ENCODE measurements at regions not wholly inside any gene's neighbourhood (a gene's known extent, or its start where the extent isn't known, plus 50 kb on each side); places are given as distances from the start of the nearest gene placed in this dataset.

- no peak overlapping the region for H3K27ac ChIP-seq (ENCODE audit: insufficient read depth in 1 of 2, low read depth in 1 of 2, low read length in 2 of 2, poor library complexity in 1 of 2, severe bottlenecking in 2 of 2)
- DNase-seq = no peak
- ChIA-PET CTCF (no interaction called here), POLR2A (interaction anchor here (0.6 kb wide), 1 partner anchor 1232 kb away, joined by 3 read pairs; no protein-coding TSS in a partner anchor)
- no peaks in the 10 kb centered on the region for H3K36me3 ChIP-seq (ENCODE audit: control insufficient read depth in 4 of 4, insufficient read depth in 4 of 4, low read length in 3 of 4)
- 100% methylated on average over 2 of the region's 2 CpGs for WGBS (ENCODE audit: insufficient coverage)
- H3K9me3 ChIP-seq (ENCODE audit: control extremely low read depth in 1 of 5, control insufficient read depth in 4 of 5, insufficient read depth in 2 of 5, low read depth in 1 of 5, low read length in 4 of 5) = no peaks in the 10 kb centered on the region
- no peaks in the 10 kb centered on the region for H3K4me1 ChIP-seq (ENCODE audit: control extremely low read depth in 1 of 4, control insufficient read depth in 4 of 4, insufficient read depth in 4 of 4, low read length in 3 of 4)
- H3K4me3 ChIP-seq (ENCODE audit: control insufficient read depth in 1 of 7, extremely low read depth in 1 of 7, insufficient read depth in 4 of 7, low read depth in 2 of 7, low read length in 6 of 7) = no peak overlapping the region
- H3K27me3 ChIP-seq (replicated peaks in 2 of 5; ENCODE audit: control insufficient read depth in 4 of 5, insufficient read depth in 5 of 5, low read length in 4 of 5) = no peaks in the 10 kb centered on the region
Measured at GRCh38 chr4:29970626-29971025, 749.5 kb upstream of the PCDH7 start.

DNA sequence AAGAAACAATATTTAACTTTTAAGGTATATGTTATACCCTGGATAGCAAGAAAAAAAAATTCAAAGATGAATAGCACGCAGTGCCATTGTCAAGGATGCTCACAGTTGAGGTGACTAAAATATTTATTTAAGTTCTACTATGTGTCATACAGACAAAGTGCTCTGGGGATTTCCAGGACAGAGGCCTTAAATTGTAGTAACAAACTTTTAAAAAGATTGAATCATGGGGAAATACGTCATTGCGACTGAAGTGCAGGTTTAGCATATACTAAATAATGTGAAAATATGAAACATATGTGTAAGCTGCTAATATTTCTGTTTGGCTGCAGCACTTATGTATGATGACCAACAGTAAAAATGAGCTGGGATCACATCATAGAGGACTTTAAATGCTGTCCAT is 748.0 kb upstream of the PCDH7 start:
- no peak overlapping the region for H3K4me3 ChIP-seq (ENCODE audit: control insufficient read depth in 1 of 7, extremely low read depth in 1 of 7, insufficient read depth in 4 of 7, low read depth in 2 of 7, low read length in 6 of 7)
- ChIA-PET CTCF (no interaction called here), POLR2A (no interaction called here)
- no peaks in the 10 kb centered on the region for H3K4me1 ChIP-seq (ENCODE audit: control extremely low read depth in 1 of 4, control insufficient read depth in 4 of 4, insufficient read depth in 4 of 4, low read length in 3 of 4)
- H3K36me3 ChIP-seq (ENCODE audit: control insufficient read depth in 4 of 4, insufficient read depth in 4 of 4, low read length in 3 of 4) = no peaks in the 10 kb centered on the region
- no peaks in the 10 kb centered on the region for H3K27me3 ChIP-seq (replicated peaks in 2 of 5; ENCODE audit: control insufficient read depth in 4 of 5, insufficient read depth in 5 of 5, low read length in 4 of 5)
- WGBS (ENCODE audit: insufficient coverage) = 92% methylated on average over 2 of the region's 3 CpGs
- no peak overlapping the region for H3K27ac ChIP-seq (ENCODE audit: insufficient read depth in 1 of 2, low read depth in 1 of 2, low read length in 2 of 2, poor library complexity in 1 of 2, severe bottlenecking in 2 of 2)
- no peak for DNase-seq
- no peaks in the 10 kb centered on the region for H3K9me3 ChIP-seq (ENCODE audit: control extremely low read depth in 1 of 5, control insufficient read depth in 4 of 5, insufficient read depth in 2 of 5, low read depth in 1 of 5, low read length in 4 of 5)

- no peak for DNase-seq
- Histone ChIP-seq H3K36me3 (ENCODE audit: control insufficient read depth in 4 of 4, insufficient read depth in 4 of 4, low read length in 3 of 4) (no peaks in the 10 kb centered on the region), H3K4me1 (ENCODE audit: control extremely low read depth in 1 of 4, control insufficient read depth in 4 of 4, insufficient read depth in 4 of 4, low read length in 3 of 4) (no peaks in the 10 kb centered on the region), H3K4me3 (ENCODE audit: control insufficient read depth in 1 of 7, extremely low read depth in 1 of 7, insufficient read depth in 4 of 7, low read depth in 2 of 7, low read length in 6 of 7) (no peak overlapping the region), H3K27ac (ENCODE audit: insufficient read depth in 1 of 2, low read depth in 1 of 2, low read length in 2 of 2, poor library complexity in 1 of 2, severe bottlenecking in 2 of 2) (no peak overlapping the region), H3K27me3 (replicated peaks in 2 of 5; ENCODE audit: control insufficient read depth in 4 of 5, insufficient read depth in 5 of 5, low read length in 4 of 5) (no peaks in the 10 kb centered on the region), H3K9me3 (ENCODE audit: control extremely low read depth in 1 of 5, control insufficient read depth in 4 of 5, insufficient read depth in 2 of 5, low read depth in 1 of 5, low read length in 4 of 5) (no peaks in the 10 kb centered on the region)
- CTCF ChIA-PET = no interaction called here
- POLR2A ChIA-PET = no interaction called here
- WGBS (ENCODE audit: insufficient coverage) = 87% methylated on average over 2 of the region's 3 CpGs
Measured at GRCh38 chr4:29983890-29984289, 736.3 kb upstream of the PCDH7 start.

DNA sequence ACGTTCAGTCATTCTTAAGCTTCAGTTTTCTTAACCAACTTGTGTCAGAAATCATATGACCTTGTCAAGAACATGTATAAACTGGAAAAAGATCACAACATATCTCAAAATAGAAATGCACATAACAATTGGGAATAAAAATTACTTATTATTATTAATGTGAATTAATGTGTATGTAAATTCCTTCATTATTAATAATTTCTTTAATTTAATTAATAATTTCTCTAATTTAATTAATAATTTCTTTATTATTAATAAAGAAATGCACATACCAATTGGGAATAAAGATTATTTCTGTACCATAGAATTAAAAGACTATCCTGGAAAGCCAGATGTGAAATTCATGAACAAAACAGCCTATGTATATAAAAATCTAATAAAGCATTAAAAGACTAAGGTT is 718.5 kb upstream of the PCDH7 start:
- POLR2A ChIA-PET = no interaction called here
- H3K4me1 ChIP-seq (ENCODE audit: control extremely low read depth in 1 of 4, control insufficient read depth in 4 of 4, insufficient read depth in 4 of 4, low read length in 3 of 4) = no peaks in the 10 kb centered on the region
- H3K4me3 ChIP-seq (ENCODE audit: control insufficient read depth in 1 of 7, extremely low read depth in 1 of 7, insufficient read depth in 4 of 7, low read depth in 2 of 7, low read length in 6 of 7) = no peak overlapping the region
- no CpG with 5 or more reads among the region's 1 CpG for WGBS (ENCODE audit: insufficient coverage)
- no peak overlapping the region for H3K27ac ChIP-seq (ENCODE audit: insufficient read depth in 1 of 2, low read depth in 1 of 2, low read length in 2 of 2, poor library complexity in 1 of 2, severe bottlenecking in 2 of 2)
- no peaks in the 10 kb centered on the region for H3K36me3 ChIP-seq (ENCODE audit: control insufficient read depth in 4 of 4, insufficient read depth in 4 of 4, low read length in 3 of 4)
- H3K27me3 ChIP-seq (replicated peaks in 2 of 5; ENCODE audit: control insufficient read depth in 4 of 5, insufficient read depth in 5 of 5, low read length in 4 of 5) = no peaks in the 10 kb centered on the region
- no peaks in the 10 kb centered on the region for H3K9me3 ChIP-seq (ENCODE audit: control extremely low read depth in 1 of 5, control insufficient read depth in 4 of 5, insufficient read depth in 2 of 5, low read depth in 1 of 5, low read length in 4 of 5)
- CTCF ChIA-PET = no interaction called here
- DNase-seq = no peak

- DNase-seq = no peak
- POLR2A ChIA-PET = no interaction called here
- Histone ChIP-seq H3K27ac (ENCODE audit: insufficient read depth in 1 of 2, low read depth in 1 of 2, low read length in 2 of 2, poor library complexity in 1 of 2, severe bottlenecking in 2 of 2) (no peak overlapping the region), H3K27me3 (replicated peaks in 2 of 5; ENCODE audit: control insufficient read depth in 4 of 5, insufficient read depth in 5 of 5, low read length in 4 of 5) (no peaks in the 10 kb centered on the region), H3K9me3 (ENCODE audit: control extremely low read depth in 1 of 5, control insufficient read depth in 4 of 5, insufficient read depth in 2 of 5, low read depth in 1 of 5, low read length in 4 of 5) (no peaks in the 10 kb centered on the region), H3K4me1 (ENCODE audit: control extremely low read depth in 1 of 4, control insufficient read depth in 4 of 4, insufficient read depth in 4 of 4, low read length in 3 of 4) (no peaks in the 10 kb centered on the region), H3K4me3 (ENCODE audit: control insufficient read depth in 1 of 7, extremely low read depth in 1 of 7, insufficient read depth in 4 of 7, low read depth in 2 of 7, low read length in 6 of 7) (no peak overlapping the region), H3K36me3 (ENCODE audit: control insufficient read depth in 4 of 4, insufficient read depth in 4 of 4, low read length in 3 of 4) (no peaks in the 10 kb centered on the region)
- CTCF ChIA-PET = no interaction called here
- 90% methylated on average over 2 of the region's 3 CpGs for WGBS (ENCODE audit: insufficient coverage)
Measured at GRCh38 chr4:30002341-30002740, 717.8 kb upstream of the PCDH7 start.

DNA sequence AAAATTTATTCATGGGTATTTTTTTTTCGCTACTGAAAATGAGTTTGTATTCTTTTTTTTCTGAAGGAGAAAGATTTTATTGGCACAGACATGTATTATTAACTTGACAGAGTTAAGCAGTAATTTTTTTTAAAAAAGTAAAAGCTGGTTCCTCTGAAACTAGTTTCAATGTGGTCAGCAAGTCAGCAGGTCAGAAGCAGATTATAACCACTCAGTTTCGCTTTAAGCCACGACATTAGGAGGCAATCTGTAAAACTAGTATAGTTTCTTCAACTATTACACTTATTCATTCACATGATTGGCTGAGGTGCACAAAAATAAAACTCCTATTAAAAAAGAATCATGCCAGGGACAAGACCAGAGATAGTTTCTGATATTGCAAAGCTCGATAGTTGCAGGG is 714.2 kb upstream of the PCDH7 start:
- CTCF ChIA-PET = no interaction called here
- 60% methylated on average over 1 of the region's 4 CpGs for WGBS (ENCODE audit: insufficient coverage)
- H3K4me3 ChIP-seq (ENCODE audit: control insufficient read depth in 1 of 7, extremely low read depth in 1 of 7, insufficient read depth in 4 of 7, low read depth in 2 of 7, low read length in 6 of 7) = no peak overlapping the region
- no peaks in the 10 kb centered on the region for H3K27me3 ChIP-seq (replicated peaks in 2 of 5; ENCODE audit: control insufficient read depth in 4 of 5, insufficient read depth in 5 of 5, low read length in 4 of 5)
- POLR2A ChIA-PET = no interaction called here
- DNase-seq = no peak
- no peak overlapping the region for H3K27ac ChIP-seq (ENCODE audit: insufficient read depth in 1 of 2, low read depth in 1 of 2, low read length in 2 of 2, poor library complexity in 1 of 2, severe bottlenecking in 2 of 2)
- no peaks in the 10 kb centered on the region for H3K9me3 ChIP-seq (ENCODE audit: control extremely low read depth in 1 of 5, control insufficient read depth in 4 of 5, insufficient read depth in 2 of 5, low read depth in 1 of 5, low read length in 4 of 5)
- H3K4me1 ChIP-seq (ENCODE audit: control extremely low read depth in 1 of 4, control insufficient read depth in 4 of 4, insufficient read depth in 4 of 4, low read length in 3 of 4) = no peaks in the 10 kb centered on the region
- no peaks in the 10 kb centered on the region for H3K36me3 ChIP-seq (ENCODE audit: control insufficient read depth in 4 of 4, insufficient read depth in 4 of 4, low read length in 3 of 4)

DNA sequence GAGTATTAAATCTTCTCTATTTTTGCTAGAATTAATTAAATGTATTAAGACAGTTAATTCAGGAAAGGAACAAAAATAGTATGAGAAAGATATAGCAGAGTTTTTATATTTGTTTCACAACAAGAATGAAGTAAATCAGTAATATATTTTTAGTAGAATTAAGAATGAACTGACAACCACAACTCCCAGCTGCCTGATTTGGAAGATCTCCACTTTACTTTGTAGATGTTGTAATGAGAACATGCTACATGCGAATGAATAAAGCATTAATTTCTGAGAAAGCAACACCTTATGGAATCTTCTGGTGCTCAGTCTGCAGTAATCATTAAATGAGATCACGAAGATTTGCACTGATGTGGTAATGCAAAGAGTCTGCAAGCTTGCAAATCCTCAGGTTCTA is 695.6 kb upstream of the PCDH7 start:
- Histone ChIP-seq H3K4me1 (ENCODE audit: control extremely low read depth in 1 of 4, control insufficient read depth in 4 of 4, insufficient read depth in 4 of 4, low read length in 3 of 4) (no peaks in the 10 kb centered on the region), H3K27me3 (replicated peaks in 2 of 5; ENCODE audit: control insufficient read depth in 4 of 5, insufficient read depth in 5 of 5, low read length in 4 of 5) (no peaks in the 10 kb centered on the region), H3K27ac (ENCODE audit: insufficient read depth in 1 of 2, low read depth in 1 of 2, low read length in 2 of 2, poor library complexity in 1 of 2, severe bottlenecking in 2 of 2) (no peak overlapping the region), H3K36me3 (ENCODE audit: control insufficient read depth in 4 of 4, insufficient read depth in 4 of 4, low read length in 3 of 4) (no peaks in the 10 kb centered on the region), H3K9me3 (ENCODE audit: control extremely low read depth in 1 of 5, control insufficient read depth in 4 of 5, insufficient read depth in 2 of 5, low read depth in 1 of 5, low read length in 4 of 5) (no peaks in the 10 kb centered on the region), H3K4me3 (ENCODE audit: control insufficient read depth in 1 of 7, extremely low read depth in 1 of 7, insufficient read depth in 4 of 7, low read depth in 2 of 7, low read length in 6 of 7) (no peak overlapping the region)
- CTCF ChIA-PET = no interaction called here
- POLR2A ChIA-PET = no interaction called here
- 92% methylated on average over 2 of the region's 2 CpGs for whole genome bisulfite sequencing (ENCODE audit: insufficient coverage)
- DNase-seq = no peak

DNA sequence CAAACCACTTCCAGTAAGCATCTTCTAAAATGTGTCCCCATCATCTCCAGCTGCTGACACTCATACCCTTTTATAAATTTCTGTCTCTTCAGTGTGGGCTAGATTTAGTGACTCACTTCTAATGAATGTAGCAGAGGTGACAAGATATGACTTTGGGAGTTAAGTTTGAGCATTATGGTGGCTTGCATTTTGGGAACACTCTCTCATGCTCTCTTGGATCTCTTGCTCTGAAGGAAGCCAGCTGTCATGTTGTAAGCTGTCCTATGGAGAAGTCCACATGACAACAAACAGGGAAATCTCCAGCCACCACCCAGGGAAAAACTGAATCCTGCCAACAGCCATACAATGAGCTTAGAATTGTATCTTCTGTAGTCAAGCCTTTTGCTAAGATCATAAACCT is 691.3 kb upstream of the PCDH7 start:
- no peak for DNase-seq
- POLR2A ChIA-PET = no interaction called here

More for the DNA sequence above, 691.3 kb upstream of the PCDH7 start:
- Histone ChIP-seq H3K4me1 (ENCODE audit: control extremely low read depth in 1 of 4, control insufficient read depth in 4 of 4, insufficient read depth in 4 of 4, low read length in 3 of 4) (no peaks in the 10 kb centered on the region), H3K9me3 (ENCODE audit: control extremely low read depth in 1 of 5, control insufficient read depth in 4 of 5, insufficient read depth in 2 of 5, low read depth in 1 of 5, low read length in 4 of 5) (no peaks in the 10 kb centered on the region), H3K36me3 (ENCODE audit: control insufficient read depth in 4 of 4, insufficient read depth in 4 of 4, low read length in 3 of 4) (no peaks in the 10 kb centered on the region), H3K27me3 (replicated peaks in 2 of 5; ENCODE audit: control insufficient read depth in 4 of 5, insufficient read depth in 5 of 5, low read length in 4 of 5) (no peaks in the 10 kb centered on the region), H3K4me3 (ENCODE audit: control insufficient read depth in 1 of 7, extremely low read depth in 1 of 7, insufficient read depth in 4 of 7, low read depth in 2 of 7, low read length in 6 of 7) (no peak overlapping the region), H3K27ac (ENCODE audit: insufficient read depth in 1 of 2, low read depth in 1 of 2, low read length in 2 of 2, poor library complexity in 1 of 2, severe bottlenecking in 2 of 2) (no peak overlapping the region)
- CTCF ChIA-PET = no interaction called here
